Sigmoid colon (tissue), 4 donors: ENCODE measurements at regions not wholly inside any gene's neighbourhood (a gene's known extent, or its start where the extent isn't known, plus 50 kb on each side); places are given as distances from the start of the nearest gene placed in this dataset.

Source experiments
- POLR2AphosphoS5 ChIP-seq, 4 donors: sonication (generic); formaldehyde crosslinking; IDR thresholded peaks; one replicate each; pipeline ENCODE4 v1.6.1; 2017; ENCODE audit warnings: antibody characterized with exemption in 4 of 4
- TF ChIP-seq, protein P1 (sequence below), 4 experiments: fragments of 450-650 bp in 3 of 4; fragments of 200-600 bp in 1 of 4; IDR thresholded peaks; one replicate each; pipeline ENCODE4 v1.5.1; 2016 to 2019; ENCODE audit warnings: antibody characterized with exemption in 4 of 4, mild to moderate bottlenecking in 3 of 4, moderate library complexity in 2 of 4

GRCh38 chr1:29859126-29859525, 622.8 kb downstream of the PTPRU start:
- TF ChIP-seq, protein P1, sequence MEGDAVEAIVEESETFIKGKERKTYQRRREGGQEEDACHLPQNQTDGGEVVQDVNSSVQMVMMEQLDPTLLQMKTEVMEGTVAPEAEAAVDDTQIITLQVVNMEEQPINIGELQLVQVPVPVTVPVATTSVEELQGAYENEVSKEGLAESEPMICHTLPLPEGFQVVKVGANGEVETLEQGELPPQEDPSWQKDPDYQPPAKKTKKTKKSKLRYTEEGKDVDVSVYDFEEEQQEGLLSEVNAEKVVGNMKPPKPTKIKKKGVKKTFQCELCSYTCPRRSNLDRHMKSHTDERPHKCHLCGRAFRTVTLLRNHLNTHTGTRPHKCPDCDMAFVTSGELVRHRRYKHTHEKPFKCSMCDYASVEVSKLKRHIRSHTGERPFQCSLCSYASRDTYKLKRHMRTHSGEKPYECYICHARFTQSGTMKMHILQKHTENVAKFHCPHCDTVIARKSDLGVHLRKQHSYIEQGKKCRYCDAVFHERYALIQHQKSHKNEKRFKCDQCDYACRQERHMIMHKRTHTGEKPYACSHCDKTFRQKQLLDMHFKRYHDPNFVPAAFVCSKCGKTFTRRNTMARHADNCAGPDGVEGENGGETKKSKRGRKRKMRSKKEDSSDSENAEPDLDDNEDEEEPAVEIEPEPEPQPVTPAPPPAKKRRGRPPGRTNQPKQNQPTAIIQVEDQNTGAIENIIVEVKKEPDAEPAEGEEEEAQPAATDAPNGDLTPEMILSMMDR (IDR thresholded peaks at IDR 0.05) = no peak
- TF ChIP-seq POLR2AphosphoS5 (IDR thresholded peaks at IDR 0.05) = no peak
